ENCODE measurements at regions not wholly inside any gene's neighbourhood (a gene's known extent, or its start where the extent isn't known, plus 50 kb on each side); places are given as distances from the start of the nearest gene placed in this dataset.

- Histone ChIP-seq H3K9me2 (ENCODE audit: low read depth, low read length) (no peaks in the 10 kb centered on the region), H3K36me3 (ENCODE audit: insufficient read depth, low read length) (peaks cover 3% of the 10 kb centered on the region; the same call in 1 of the 2 replicates), H3K4me1 (ENCODE audit: insufficient read depth, low read length, severe bottlenecking) (peaks cover 14% of the 10 kb centered on the region), H3K9me3 (ENCODE audit: low read length) (peaks cover 3% of the 10 kb centered on the region; the same call in 1 of the 2 replicates), H3K4me2 (ENCODE audit: low read length) (peak overlapping the region; percentile 34; the same call in 1 of the 2 replicates), H4K20me1 (ENCODE audit: insufficient read depth, low read length) (no peaks in the 10 kb centered on the region), H3F3A (ENCODE audit: insufficient read depth, low read length) (no peaks in the 10 kb centered on the region), H3K9ac (ENCODE audit: low read length) (no peak overlapping the region), H3K27ac (ENCODE audit: low read depth, low read length, poor library complexity, severe bottlenecking) (peak overlapping the region; percentile 33), H3K79me2 (ENCODE audit: insufficient read depth, low read length) (no peaks in the 10 kb centered on the region), H3K4me3 (ENCODE audit: low read depth, low read length, poor library complexity, severe bottlenecking) (no peak overlapping the region), H2AFZ (ENCODE audit: low read length) (peak overlapping the region; percentile 22; the same call in 1 of the 2 replicates), H3K27me3 (ENCODE audit: insufficient read depth, low read length) (no peaks in the 10 kb centered on the region)
- no peak for TF ChIP-seq EZH2 (IDR thresholded peaks at IDR 0.05; ENCODE audit: borderline replicate concordance, low read length)
- TF ChIP-seq, protein P1, sequence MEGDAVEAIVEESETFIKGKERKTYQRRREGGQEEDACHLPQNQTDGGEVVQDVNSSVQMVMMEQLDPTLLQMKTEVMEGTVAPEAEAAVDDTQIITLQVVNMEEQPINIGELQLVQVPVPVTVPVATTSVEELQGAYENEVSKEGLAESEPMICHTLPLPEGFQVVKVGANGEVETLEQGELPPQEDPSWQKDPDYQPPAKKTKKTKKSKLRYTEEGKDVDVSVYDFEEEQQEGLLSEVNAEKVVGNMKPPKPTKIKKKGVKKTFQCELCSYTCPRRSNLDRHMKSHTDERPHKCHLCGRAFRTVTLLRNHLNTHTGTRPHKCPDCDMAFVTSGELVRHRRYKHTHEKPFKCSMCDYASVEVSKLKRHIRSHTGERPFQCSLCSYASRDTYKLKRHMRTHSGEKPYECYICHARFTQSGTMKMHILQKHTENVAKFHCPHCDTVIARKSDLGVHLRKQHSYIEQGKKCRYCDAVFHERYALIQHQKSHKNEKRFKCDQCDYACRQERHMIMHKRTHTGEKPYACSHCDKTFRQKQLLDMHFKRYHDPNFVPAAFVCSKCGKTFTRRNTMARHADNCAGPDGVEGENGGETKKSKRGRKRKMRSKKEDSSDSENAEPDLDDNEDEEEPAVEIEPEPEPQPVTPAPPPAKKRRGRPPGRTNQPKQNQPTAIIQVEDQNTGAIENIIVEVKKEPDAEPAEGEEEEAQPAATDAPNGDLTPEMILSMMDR (IDR thresholded peaks at IDR 0.05; ENCODE audit: low read length), result no peak
Observed at GRCh38 chr3:63046580-63046979, 171.4 kb upstream of the CADPS start.

GRCh38 chr3:63047068-63047467 is 171.9 kb upstream of the CADPS start:
- no peaks in the 10 kb centered on the region for H4K20me1 ChIP-seq (ENCODE audit: insufficient read depth, low read length)
- H3K9me2 ChIP-seq (ENCODE audit: low read depth, low read length), result no peaks in the 10 kb centered on the region
- no peaks in the 10 kb centered on the region for H3F3A ChIP-seq (ENCODE audit: insufficient read depth, low read length)
- H3K27me3 ChIP-seq (ENCODE audit: insufficient read depth, low read length), result no peaks in the 10 kb centered on the region
- H3K4me3 ChIP-seq (ENCODE audit: low read depth, low read length, poor library complexity, severe bottlenecking), result no peak overlapping the region
- peaks cover 14% of the 10 kb centered on the region for H3K4me1 ChIP-seq (ENCODE audit: insufficient read depth, low read length, severe bottlenecking)
- TF ChIP-seq, protein P1 (IDR thresholded peaks at IDR 0.05; ENCODE audit: low read length), result no peak
- no peak for TF ChIP-seq EZH2 (IDR thresholded peaks at IDR 0.05; ENCODE audit: borderline replicate concordance, low read length)
- H3K36me3 ChIP-seq (ENCODE audit: insufficient read depth, low read length), result peaks cover 3% of the 10 kb centered on the region; the same call in 1 of the 2 replicates
- peak overlapping the region; percentile 33 for H3K27ac ChIP-seq (ENCODE audit: low read depth, low read length, poor library complexity, severe bottlenecking)
- H3K9ac ChIP-seq (ENCODE audit: low read length), result no peak overlapping the region
- no peaks in the 10 kb centered on the region for H3K79me2 ChIP-seq (ENCODE audit: insufficient read depth, low read length)
- H3K9me3 ChIP-seq (ENCODE audit: low read length), result peaks cover 3% of the 10 kb centered on the region; the same call in 1 of the 2 replicates
- peak overlapping the region; percentile 22; the same call in 1 of the 2 replicates for H2AFZ ChIP-seq (ENCODE audit: low read length)
- peak overlapping the region; percentile 34; the same call in 1 of the 2 replicates for H3K4me2 ChIP-seq (ENCODE audit: low read length)

- Histone ChIP-seq H3K4me1 (ENCODE audit: insufficient read depth, low read length, severe bottlenecking) (peaks cover 14% of the 10 kb centered on the region), H2AFZ (ENCODE audit: low read length) (no peak overlapping the region), H3K4me3 (ENCODE audit: low read depth, low read length, poor library complexity, severe bottlenecking) (no peak overlapping the region), H3K9ac (ENCODE audit: low read length) (no peak overlapping the region), H3F3A (ENCODE audit: insufficient read depth, low read length) (no peaks in the 10 kb centered on the region), H4K20me1 (ENCODE audit: insufficient read depth, low read length) (no peaks in the 10 kb centered on the region), H3K36me3 (ENCODE audit: insufficient read depth, low read length) (peaks cover 3% of the 10 kb centered on the region; the same call in 1 of the 2 replicates), H3K27me3 (ENCODE audit: insufficient read depth, low read length) (0 out of 2 replicates have a peak, but pooled peaks cover 2% of the 10 kb centered on the region), H3K79me2 (ENCODE audit: insufficient read depth, low read length) (no peaks in the 10 kb centered on the region), H3K27ac (ENCODE audit: low read depth, low read length, poor library complexity, severe bottlenecking) (no peak overlapping the region), H3K9me3 (ENCODE audit: low read length) (peaks cover 3% of the 10 kb centered on the region; the same call in 1 of the 2 replicates), H3K9me2 (ENCODE audit: low read depth, low read length) (no peaks in the 10 kb centered on the region), H3K4me2 (ENCODE audit: low read length) (no peak overlapping the region)
- TF ChIP-seq, protein P1 (IDR thresholded peaks at IDR 0.05; ENCODE audit: low read length), result no peak
- no peak for TF ChIP-seq EZH2 (IDR thresholded peaks at IDR 0.05; ENCODE audit: borderline replicate concordance, low read length)
Observed at GRCh38 chr3:63048367-63049326, 173.4 kb upstream of the CADPS start.
